ES-I3 (cell line): ENCODE measurements at regions not wholly inside any gene's neighbourhood (a gene's known extent, or its start where the extent isn't known, plus 50 kb on each side); places are given as distances from the start of the nearest gene placed in this dataset.
"Not testable (repeated sequence)": the region's sequence is repeated elsewhere in the genome, so short reads cannot be mapped to it uniquely, and the experiment has no call there.

Experiments
- H3K36me3 ChIP-seq: 2 replicates; pipeline ENCODE4 v1.6.1; 2013; ENCODE audit warnings: mild to moderate bottlenecking, low read length, control low read depth, moderate library complexity; ENCODE audit not compliant: insufficient read depth
- H3K4me1 ChIP-seq: 2 replicates; pipeline ENCODE4 v1.6.1; 2013; ENCODE audit warnings: mild to moderate bottlenecking, control low read depth, low read length; ENCODE audit not compliant: insufficient read depth
- H3K9ac ChIP-seq: 2 replicates; pipeline ENCODE4 v1.6.1; 2013; ENCODE audit warnings: low read depth, mild to moderate bottlenecking, low read length, moderate library complexity
- H3K9me3 ChIP-seq: 2 replicates; pipeline ENCODE4 v1.6.1; 2013; ENCODE audit warnings: mild to moderate bottlenecking, low read length, moderate library complexity; ENCODE audit not compliant: control insufficient read depth, insufficient read depth

GRCh38 chr22:49405590-49405989 lies 422.1 kb downstream of the BRD1 start:
- H3K9ac ChIP-seq: no peak overlapping the region
- no peaks in the 10 kb centered on the region for H3K4me1 ChIP-seq
- H3K9me3 ChIP-seq: no peaks in the 10 kb centered on the region
- no peaks in the 10 kb centered on the region for H3K36me3 ChIP-seq

GRCh38 chr22:49404576-49405241 lies 423.0 kb downstream of the BRD1 start:
- H3K36me3 ChIP-seq: no peaks in the 10 kb centered on the region
- H3K9me3 ChIP-seq: no peaks in the 10 kb centered on the region
- H3K4me1 ChIP-seq: no peaks in the 10 kb centered on the region
- H3K9ac ChIP-seq: no peak overlapping the region

- Histone ChIP-seq H3K4me1 (no peaks in the 10 kb centered on the region), H3K9me3 (no peaks in the 10 kb centered on the region), H3K36me3 (no peaks in the 10 kb centered on the region), H3K9ac (no peak overlapping the region)
Observed at GRCh38 chr22:49404020-49404419, 423.7 kb downstream of the BRD1 start.

- Histone ChIP-seq H3K9me3 (no peaks in the 10 kb centered on the region), H3K4me1 (no peaks in the 10 kb centered on the region), H3K36me3 (no peaks in the 10 kb centered on the region), H3K9ac (no peak overlapping the region)
Observed at GRCh38 chr22:49403102-49403501, 424.6 kb downstream of the BRD1 start.

GRCh38 chr22:49402169-49402568 lies 425.5 kb downstream of the BRD1 start:
- H3K9me3 ChIP-seq: no peaks in the 10 kb centered on the region
- no peaks in the 10 kb centered on the region for H3K4me1 ChIP-seq
- no peaks in the 10 kb centered on the region for H3K36me3 ChIP-seq
- H3K9ac ChIP-seq: no peak overlapping the region

GRCh38 chr22:49400941-49401598 lies 426.6 kb downstream of the BRD1 start:
- Histone ChIP-seq H3K9me3 (no peaks in the 10 kb centered on the region), H3K36me3 (no peaks in the 10 kb centered on the region), H3K9ac (no peak overlapping the region), H3K4me1 (no peaks in the 10 kb centered on the region)

GRCh38 chr22:49400136-49400940 lies 427.3 kb downstream of the BRD1 start:
- Histone ChIP-seq H3K36me3 (no peaks in the 10 kb centered on the region), H3K4me1 (no peaks in the 10 kb centered on the region), H3K9ac (no peak overlapping the region), H3K9me3 (no peaks in the 10 kb centered on the region)

- Histone ChIP-seq H3K36me3 (no peaks in the 10 kb centered on the region), H3K9me3 (no peaks in the 10 kb centered on the region), H3K4me1 (no peaks in the 10 kb centered on the region), H3K9ac (no peak overlapping the region)
Observed at GRCh38 chr22:49398646-49399045, 429.0 kb downstream of the BRD1 start.

- Histone ChIP-seq H3K4me1 (no peaks in the 10 kb centered on the region), H3K9ac (no peak overlapping the region), H3K36me3 (no peaks in the 10 kb centered on the region), H3K9me3 (no peaks in the 10 kb centered on the region)
Observed at GRCh38 chr22:49398115-49398514, 429.6 kb downstream of the BRD1 start.

- Histone ChIP-seq H3K4me1 (no peaks in the 10 kb centered on the region), H3K9ac (no peak overlapping the region), H3K9me3 (no peaks in the 10 kb centered on the region), H3K36me3 (no peaks in the 10 kb centered on the region)
Observed at GRCh38 chr22:49396817-49397216, 430.9 kb downstream of the BRD1 start.

GRCh38 chr22:49395617-49396016 lies 432.1 kb downstream of the BRD1 start:
- Histone ChIP-seq H3K9me3 (no peaks in the 10 kb centered on the region), H3K36me3 (no peaks in the 10 kb centered on the region), H3K9ac (no peak overlapping the region), H3K4me1 (no peaks in the 10 kb centered on the region)

GRCh38 chr22:49395062-49395461 lies 432.6 kb downstream of the BRD1 start:
- not testable (repeated sequence) for H3K36me3 ChIP-seq, H3K9me3 ChIP-seq, H3K4me1 ChIP-seq, H3K9ac ChIP-seq

GRCh38 chr22:49394116-49394785 lies 433.4 kb downstream of the BRD1 start:
- no peaks in the 10 kb centered on the region for H3K9me3 ChIP-seq
- no peak overlapping the region for H3K9ac ChIP-seq
- H3K36me3 ChIP-seq: no peaks in the 10 kb centered on the region
- H3K4me1 ChIP-seq: no peaks in the 10 kb centered on the region

GRCh38 chr22:49393526-49393925 lies 434.1 kb downstream of the BRD1 start:
- Histone ChIP-seq H3K9ac (no peak overlapping the region), H3K9me3 (0 out of 2 replicates have a peak, but pooled peaks cover 3% of the 10 kb centered on the region), H3K4me1 (no peaks in the 10 kb centered on the region), H3K36me3 (no peaks in the 10 kb centered on the region)
